WTC11 (cell line): ENCODE measurements at regions not wholly inside any gene's neighbourhood (a gene's known extent, or its start where the extent isn't known, plus 50 kb on each side); places are given as distances from the start of the nearest gene placed in this dataset.

Experiments
- ATAC-seq: fragments of 200-7000 bp; cut with Tn5 transposase; 2 replicates; pipeline ENCODE4 v1.10.0; 2021; ENCODE audit warnings: mild to moderate bottlenecking, moderate library complexity
- CTCF ChIA-PET: fragments of 300-600 bp; sonication (Branson Sonifier 250); formaldehyde crosslinking; loops from one replicate; lab custom pipeline; 2021; ENCODE audit warnings: antibody characterized with exemption; lab: Charles Lee
- POLR2A ChIA-PET: fragments of 350-600 bp; sonication (Branson Sonifier 250); formaldehyde crosslinking; loops from one replicate; lab custom pipeline; 2021; ENCODE audit warnings: antibody characterized with exemption; lab: Charles Lee
- DNase-seq: peaks from one replicate; pipeline ENCODE4 v3.0.0; 2021; ENCODE audit warnings: low spot score
- H3K27ac Mint-ChIP-seq: 2 replicates; pipeline ENCODE4 v1.8.0; 2021; ENCODE audit warnings: mixed read lengths
- H3K27me3 Mint-ChIP-seq: 2 replicates; pipeline ENCODE4 v1.8.0; 2021; ENCODE audit warnings: low read depth, mild to moderate bottlenecking, moderate library complexity, mixed read lengths
- H3K36me3 Mint-ChIP-seq: 2 replicates; pipeline ENCODE4 v1.8.0; 2021; ENCODE audit warnings: mixed read lengths
- H3K4me1 Mint-ChIP-seq: 2 replicates; pipeline ENCODE4 v1.8.0; 2022; ENCODE audit warnings: mixed read lengths
- H3K4me3 Mint-ChIP-seq: 2 replicates; pipeline ENCODE4 v1.8.0; 2021; ENCODE audit warnings: mild to moderate bottlenecking, moderate library complexity, mixed read lengths
- H3K9me3 Mint-ChIP-seq: 2 replicates; pipeline ENCODE4 v1.8.0; 2021; ENCODE audit warnings: mixed read lengths
- CREM ChIP-seq: sonication (generic); formaldehyde crosslinking; IDR thresholded peaks from 2 replicates; pipeline ENCODE4 v1.8.1; 2022; ENCODE audit warnings: mild to moderate bottlenecking, missing genetic modification reagents, moderate library complexity
- FOXK1 ChIP-seq: sonication (generic); formaldehyde crosslinking; IDR thresholded peaks from 2 replicates; pipeline ENCODE4 v1.8.0; 2022; ENCODE audit warnings: mild to moderate bottlenecking, moderate library complexity, missing genetic modification reagents
- GABPB1 ChIP-seq: sonication (generic); formaldehyde crosslinking; IDR thresholded peaks from 2 replicates; pipeline ENCODE4 v1.8.1; 2023; ENCODE audit warnings: mild to moderate bottlenecking, missing genetic modification reagents
- HMGA2 ChIP-seq: fragments of 250-450 bp; sonication (Bioruptor Pico); IDR thresholded peaks from 2 replicates; pipeline ENCODE4 v1.4.0; 2021; ENCODE audit warnings: mild to moderate bottlenecking, moderate library complexity
- MYBL2 ChIP-seq: sonication (generic); formaldehyde crosslinking; IDR thresholded peaks from 2 replicates; pipeline ENCODE4 v1.8.1; 2023; ENCODE audit warnings: mild to moderate bottlenecking, moderate library complexity, missing genetic modification reagents
- NFE2L1 ChIP-seq: sonication (generic); formaldehyde crosslinking; IDR thresholded peaks from 2 replicates; pipeline ENCODE4 v1.8.1; 2023; ENCODE audit warnings: missing genetic modification reagents
- NR3C1 ChIP-seq: sonication (generic); formaldehyde crosslinking; conservative IDR thresholded peaks from 2 replicates; pipeline ENCODE4 v1.8.1; 2023; ENCODE audit warnings: low read depth, mild to moderate bottlenecking, missing genetic modification reagents
- RORB ChIP-seq: fragments of 250-450 bp; sonication (Bioruptor Pico); IDR thresholded peaks from 2 replicates; pipeline ENCODE4 v1.9.0; 2021; ENCODE audit warnings: mild to moderate bottlenecking
- TP53 ChIP-seq: sonication (generic); formaldehyde crosslinking; IDR thresholded peaks from 2 replicates; pipeline ENCODE4 v1.8.1; 2023; ENCODE audit warnings: mild to moderate bottlenecking, missing genetic modification reagents
- ZNF396 ChIP-seq: fragments of 250-450 bp; sonication (Bioruptor Pico); IDR thresholded peaks from 2 replicates; pipeline ENCODE4 v1.8.0; 2021; ENCODE audit warnings: mild to moderate bottlenecking, moderate library complexity, borderline replicate concordance
- TF ChIP-seq, protein P1 (sequence below): sonication (generic); formaldehyde crosslinking; IDR thresholded peaks from 2 replicates; pipeline ENCODE4 v1.8.0; 2022; ENCODE audit warnings: mild to moderate bottlenecking, missing genetic modification reagents
- TF ChIP-seq, protein P2 (sequence below): sonication (generic); formaldehyde crosslinking; IDR thresholded peaks from 2 replicates; pipeline ENCODE4 v1.8.1; 2022; ENCODE audit warnings: missing genetic modification reagents, borderline replicate concordance
- TF ChIP-seq, protein P3 (sequence below): sonication (generic); formaldehyde crosslinking; IDR thresholded peaks from 2 replicates; pipeline ENCODE4 v1.8.0; 2023; ENCODE audit warnings: missing genetic modification reagents, mild to moderate bottlenecking, borderline replicate concordance
- TF ChIP-seq, protein P4 (sequence below): fragments of 250-450 bp; sonication (Bioruptor Pico); IDR thresholded peaks from 2 replicates; pipeline ENCODE4 v1.9.0; 2021; ENCODE audit warnings: moderate library complexity, mild to moderate bottlenecking, inconsistent platforms, borderline replicate concordance
- TF ChIP-seq, protein P5 (sequence below): sonication (generic); formaldehyde crosslinking; IDR thresholded peaks from 2 replicates; pipeline ENCODE4 v1.8.0; 2023; ENCODE audit warnings: mild to moderate bottlenecking, missing genetic modification reagents
- TF ChIP-seq, protein P6 (sequence below): sonication (generic); formaldehyde crosslinking; IDR thresholded peaks from 2 replicates; pipeline ENCODE4 v1.8.0; 2022; ENCODE audit warnings: mild to moderate bottlenecking, missing genetic modification reagents
- TF ChIP-seq, protein P7 (sequence below): fragments of 250-450 bp; sonication (Bioruptor Pico); conservative IDR thresholded peaks from 2 replicates; pipeline ENCODE4 v1.9.0; 2021; ENCODE audit warnings: mild to moderate bottlenecking
- TF ChIP-seq, protein P8 (sequence below): sonication (generic); formaldehyde crosslinking; IDR thresholded peaks from 2 replicates; pipeline ENCODE4 v1.8.1; 2023; ENCODE audit warnings: mild to moderate bottlenecking, moderate library complexity, missing genetic modification reagents

DNA sequence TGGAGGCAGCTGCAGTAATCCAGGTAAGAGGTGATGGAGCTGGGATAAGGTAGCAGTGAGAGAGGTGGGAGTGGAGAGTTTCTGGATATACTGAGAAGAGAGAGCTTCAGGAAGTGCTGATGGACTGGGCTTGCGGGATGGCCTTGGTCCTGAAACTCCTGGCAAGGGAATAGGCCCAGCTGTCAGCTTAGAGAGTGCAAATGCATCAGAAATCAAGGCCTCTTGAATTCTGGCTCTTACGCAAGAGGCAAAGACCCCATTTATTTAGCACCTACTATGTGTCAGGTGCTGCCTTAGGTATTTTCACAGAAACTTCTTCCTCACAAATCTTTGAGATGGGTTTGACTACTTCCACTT is 227.2 kb upstream of the MAP3K1 start (continued):
- TF ChIP-seq, protein P1, sequence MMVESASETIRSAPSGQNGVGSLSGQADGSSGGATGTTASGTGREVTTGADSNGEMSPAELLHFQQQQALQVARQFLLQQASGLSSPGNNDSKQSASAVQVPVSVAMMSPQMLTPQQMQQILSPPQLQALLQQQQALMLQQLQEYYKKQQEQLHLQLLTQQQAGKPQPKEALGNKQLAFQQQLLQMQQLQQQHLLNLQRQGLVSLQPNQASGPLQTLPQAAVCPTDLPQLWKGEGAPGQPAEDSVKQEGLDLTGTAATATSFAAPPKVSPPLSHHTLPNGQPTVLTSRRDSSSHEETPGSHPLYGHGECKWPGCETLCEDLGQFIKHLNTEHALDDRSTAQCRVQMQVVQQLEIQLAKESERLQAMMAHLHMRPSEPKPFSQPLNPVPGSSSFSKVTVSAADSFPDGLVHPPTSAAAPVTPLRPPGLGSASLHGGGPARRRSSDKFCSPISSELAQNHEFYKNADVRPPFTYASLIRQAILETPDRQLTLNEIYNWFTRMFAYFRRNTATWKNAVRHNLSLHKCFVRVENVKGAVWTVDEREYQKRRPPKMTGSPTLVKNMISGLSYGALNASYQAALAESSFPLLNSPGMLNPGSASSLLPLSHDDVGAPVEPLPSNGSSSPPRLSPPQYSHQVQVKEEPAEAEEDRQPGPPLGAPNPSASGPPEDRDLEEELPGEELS (CRISPR knock-in tag) = no peak
- TF ChIP-seq NFE2L1 (CRISPR knock-in tag) = no peak
- TF ChIP-seq, protein P2, sequence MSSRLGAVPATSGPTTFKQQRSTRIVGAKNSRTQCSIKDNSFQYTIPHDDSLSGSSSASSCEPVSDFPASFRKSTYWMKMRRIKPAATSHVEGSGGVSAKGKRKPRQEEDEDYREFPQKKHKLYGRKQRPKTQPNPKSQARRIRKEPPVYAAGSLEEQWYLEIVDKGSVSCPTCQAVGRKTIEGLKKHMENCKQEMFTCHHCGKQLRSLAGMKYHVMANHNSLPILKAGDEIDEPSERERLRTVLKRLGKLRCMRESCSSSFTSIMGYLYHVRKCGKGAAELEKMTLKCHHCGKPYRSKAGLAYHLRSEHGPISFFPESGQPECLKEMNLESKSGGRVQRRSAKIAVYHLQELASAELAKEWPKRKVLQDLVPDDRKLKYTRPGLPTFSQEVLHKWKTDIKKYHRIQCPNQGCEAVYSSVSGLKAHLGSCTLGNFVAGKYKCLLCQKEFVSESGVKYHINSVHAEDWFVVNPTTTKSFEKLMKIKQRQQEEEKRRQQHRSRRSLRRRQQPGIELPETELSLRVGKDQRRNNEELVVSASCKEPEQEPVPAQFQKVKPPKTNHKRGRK = no peak
- no peak for TF ChIP-seq NR3C1 (CRISPR knock-in tag)
- no peak for TF ChIP-seq CREM (CRISPR knock-in tag)
- no peak for TF ChIP-seq FOXK1 (CRISPR knock-in tag)
- TF ChIP-seq, protein P3, sequence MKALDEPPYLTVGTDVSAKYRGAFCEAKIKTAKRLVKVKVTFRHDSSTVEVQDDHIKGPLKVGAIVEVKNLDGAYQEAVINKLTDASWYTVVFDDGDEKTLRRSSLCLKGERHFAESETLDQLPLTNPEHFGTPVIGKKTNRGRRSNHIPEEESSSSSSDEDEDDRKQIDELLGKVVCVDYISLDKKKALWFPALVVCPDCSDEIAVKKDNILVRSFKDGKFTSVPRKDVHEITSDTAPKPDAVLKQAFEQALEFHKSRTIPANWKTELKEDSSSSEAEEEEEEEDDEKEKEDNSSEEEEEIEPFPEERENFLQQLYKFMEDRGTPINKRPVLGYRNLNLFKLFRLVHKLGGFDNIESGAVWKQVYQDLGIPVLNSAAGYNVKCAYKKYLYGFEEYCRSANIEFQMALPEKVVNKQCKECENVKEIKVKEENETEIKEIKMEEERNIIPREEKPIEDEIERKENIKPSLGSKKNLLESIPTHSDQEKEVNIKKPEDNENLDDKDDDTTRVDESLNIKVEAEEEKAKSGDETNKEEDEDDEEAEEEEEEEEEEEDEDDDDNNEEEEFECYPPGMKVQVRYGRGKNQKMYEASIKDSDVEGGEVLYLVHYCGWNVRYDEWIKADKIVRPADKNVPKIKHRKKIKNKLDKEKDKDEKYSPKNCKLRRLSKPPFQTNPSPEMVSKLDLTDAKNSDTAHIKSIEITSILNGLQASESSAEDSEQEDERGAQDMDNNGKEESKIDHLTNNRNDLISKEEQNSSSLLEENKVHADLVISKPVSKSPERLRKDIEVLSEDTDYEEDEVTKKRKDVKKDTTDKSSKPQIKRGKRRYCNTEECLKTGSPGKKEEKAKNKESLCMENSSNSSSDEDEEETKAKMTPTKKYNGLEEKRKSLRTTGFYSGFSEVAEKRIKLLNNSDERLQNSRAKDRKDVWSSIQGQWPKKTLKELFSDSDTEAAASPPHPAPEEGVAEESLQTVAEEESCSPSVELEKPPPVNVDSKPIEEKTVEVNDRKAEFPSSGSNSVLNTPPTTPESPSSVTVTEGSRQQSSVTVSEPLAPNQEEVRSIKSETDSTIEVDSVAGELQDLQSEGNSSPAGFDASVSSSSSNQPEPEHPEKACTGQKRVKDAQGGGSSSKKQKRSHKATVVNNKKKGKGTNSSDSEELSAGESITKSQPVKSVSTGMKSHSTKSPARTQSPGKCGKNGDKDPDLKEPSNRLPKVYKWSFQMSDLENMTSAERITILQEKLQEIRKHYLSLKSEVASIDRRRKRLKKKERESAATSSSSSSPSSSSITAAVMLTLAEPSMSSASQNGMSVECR (CRISPR knock-in tag) = no peak

DNA sequence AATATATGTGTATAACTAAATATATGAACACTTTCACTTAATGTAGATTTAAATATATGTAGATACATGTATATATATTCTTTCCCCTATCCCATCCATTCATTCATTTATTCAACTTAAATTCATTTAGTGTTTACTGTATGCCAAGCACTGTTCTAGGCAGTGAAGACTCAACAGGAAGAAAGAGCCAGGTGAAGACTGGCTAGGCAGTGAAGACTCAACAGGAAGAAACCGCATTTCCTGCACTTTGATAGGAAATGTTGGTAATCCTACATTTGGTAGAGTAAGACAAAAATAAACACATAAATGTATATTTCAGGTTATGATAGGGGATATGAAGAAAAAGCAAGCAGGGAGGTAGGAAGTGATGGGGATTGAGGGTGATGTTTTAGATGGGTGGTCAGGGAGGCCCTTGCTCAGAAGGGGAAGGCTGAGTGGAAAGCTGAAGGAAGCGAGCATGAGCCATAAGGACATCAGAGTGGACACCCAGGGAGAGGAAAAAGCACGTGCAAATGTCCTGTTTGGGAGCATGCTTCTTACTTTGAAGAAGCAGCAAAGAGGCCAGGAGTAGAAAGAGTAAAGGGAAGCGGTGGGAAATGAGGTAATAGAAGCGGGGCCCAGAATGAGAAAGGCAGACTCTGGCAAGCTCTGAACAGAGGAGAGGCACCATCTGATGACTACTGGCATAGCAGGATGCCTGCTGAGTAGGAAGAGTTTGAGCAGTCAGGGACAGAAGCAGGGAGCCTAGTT is 227.8 kb upstream of the MAP3K1 start:
- Mint-ChIP-seq H3K4me1 (peaks cover 7% of the 10 kb centered on the region), H3K36me3 (peaks cover 10% of the 10 kb centered on the region), H3K9me3 (peaks cover 14% of the 10 kb centered on the region), H3K27ac (no peak overlapping the region), H3K4me3 (no peak overlapping the region), H3K27me3 (peaks cover 2% of the 10 kb centered on the region; the same call in 1 of the 2 replicates)
- no peak for ATAC-seq
- ChIA-PET CTCF (no interaction called here), POLR2A (no interaction called here)
- no peak for DNase-seq
- no peak for TF ChIP-seq NFE2L1 (CRISPR knock-in tag)
- no peak for TF ChIP-seq TP53 (CRISPR knock-in tag)
- TF ChIP-seq, protein P4, sequence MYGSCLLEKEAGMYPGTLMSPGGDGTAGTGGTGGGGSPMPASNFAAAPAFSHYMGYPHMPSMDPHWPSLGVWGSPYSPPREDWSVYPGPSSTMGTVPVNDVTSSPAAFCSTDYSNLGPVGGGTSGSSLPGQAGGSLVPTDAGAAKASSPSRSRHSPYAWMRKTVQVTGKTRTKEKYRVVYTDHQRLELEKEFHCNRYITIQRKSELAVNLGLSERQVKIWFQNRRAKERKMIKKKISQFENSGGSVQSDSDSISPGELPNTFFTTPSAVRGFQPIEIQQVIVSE (CRISPR knock-in tag) = no peak
- no peak for TF ChIP-seq MYBL2
- TF ChIP-seq, protein P5, sequence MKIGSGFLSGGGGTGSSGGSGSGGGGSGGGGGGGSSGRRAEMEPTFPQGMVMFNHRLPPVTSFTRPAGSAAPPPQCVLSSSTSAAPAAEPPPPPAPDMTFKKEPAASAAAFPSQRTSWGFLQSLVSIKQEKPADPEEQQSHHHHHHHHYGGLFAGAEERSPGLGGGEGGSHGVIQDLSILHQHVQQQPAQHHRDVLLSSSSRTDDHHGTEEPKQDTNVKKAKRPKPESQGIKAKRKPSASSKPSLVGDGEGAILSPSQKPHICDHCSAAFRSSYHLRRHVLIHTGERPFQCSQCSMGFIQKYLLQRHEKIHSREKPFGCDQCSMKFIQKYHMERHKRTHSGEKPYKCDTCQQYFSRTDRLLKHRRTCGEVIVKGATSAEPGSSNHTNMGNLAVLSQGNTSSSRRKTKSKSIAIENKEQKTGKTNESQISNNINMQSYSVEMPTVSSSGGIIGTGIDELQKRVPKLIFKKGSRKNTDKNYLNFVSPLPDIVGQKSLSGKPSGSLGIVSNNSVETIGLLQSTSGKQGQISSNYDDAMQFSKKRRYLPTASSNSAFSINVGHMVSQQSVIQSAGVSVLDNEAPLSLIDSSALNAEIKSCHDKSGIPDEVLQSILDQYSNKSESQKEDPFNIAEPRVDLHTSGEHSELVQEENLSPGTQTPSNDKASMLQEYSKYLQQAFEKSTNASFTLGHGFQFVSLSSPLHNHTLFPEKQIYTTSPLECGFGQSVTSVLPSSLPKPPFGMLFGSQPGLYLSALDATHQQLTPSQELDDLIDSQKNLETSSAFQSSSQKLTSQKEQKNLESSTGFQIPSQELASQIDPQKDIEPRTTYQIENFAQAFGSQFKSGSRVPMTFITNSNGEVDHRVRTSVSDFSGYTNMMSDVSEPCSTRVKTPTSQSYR (CRISPR knock-in tag) = no peak
- no peak for TF ChIP-seq GABPB1 (CRISPR knock-in tag)
- no peak for TF ChIP-seq HMGA2 (CRISPR knock-in tag)
- no peak for TF ChIP-seq RORB (CRISPR knock-in tag)
- no peak for TF ChIP-seq ZNF396
- TF ChIP-seq, protein P6, sequence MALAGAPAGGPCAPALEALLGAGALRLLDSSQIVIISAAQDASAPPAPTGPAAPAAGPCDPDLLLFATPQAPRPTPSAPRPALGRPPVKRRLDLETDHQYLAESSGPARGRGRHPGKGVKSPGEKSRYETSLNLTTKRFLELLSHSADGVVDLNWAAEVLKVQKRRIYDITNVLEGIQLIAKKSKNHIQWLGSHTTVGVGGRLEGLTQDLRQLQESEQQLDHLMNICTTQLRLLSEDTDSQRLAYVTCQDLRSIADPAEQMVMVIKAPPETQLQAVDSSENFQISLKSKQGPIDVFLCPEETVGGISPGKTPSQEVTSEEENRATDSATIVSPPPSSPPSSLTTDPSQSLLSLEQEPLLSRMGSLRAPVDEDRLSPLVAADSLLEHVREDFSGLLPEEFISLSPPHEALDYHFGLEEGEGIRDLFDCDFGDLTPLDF (CRISPR knock-in tag) = no peak
- TF ChIP-seq, protein P7, sequence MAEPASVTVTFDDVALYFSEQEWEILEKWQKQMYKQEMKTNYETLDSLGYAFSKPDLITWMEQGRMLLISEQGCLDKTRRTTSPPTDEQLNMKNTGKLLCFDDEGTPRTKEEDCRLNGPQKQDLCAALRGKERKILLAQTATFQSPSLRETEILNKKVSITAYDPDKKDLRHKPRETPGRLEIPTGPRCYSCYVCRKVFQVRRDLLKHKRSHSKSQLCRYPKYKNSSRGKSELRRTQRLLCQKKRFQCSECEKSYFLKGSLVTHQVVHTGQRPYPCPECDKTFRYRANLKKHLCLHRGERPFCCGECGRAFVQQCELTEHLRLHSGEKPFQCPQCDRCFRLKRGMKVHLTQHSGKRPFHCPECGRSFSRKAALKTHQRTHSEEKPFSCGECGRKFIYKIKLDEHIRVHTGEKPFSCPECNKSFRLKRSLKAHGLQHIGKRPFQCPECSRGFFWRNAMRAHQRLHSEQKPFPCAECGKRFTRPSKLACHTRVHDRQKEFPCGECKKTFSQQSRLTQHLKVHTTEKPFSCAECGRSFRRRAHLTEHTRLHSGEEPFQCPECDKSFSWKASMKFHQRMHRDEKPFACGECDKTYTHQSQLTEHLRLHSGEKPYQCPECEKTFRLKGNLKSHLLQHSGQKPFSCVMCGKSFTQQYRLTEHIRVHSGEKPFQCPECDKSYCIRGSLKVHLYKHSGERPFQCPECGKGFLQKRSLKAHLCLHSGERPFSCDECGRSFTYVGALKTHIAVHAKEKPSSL (CRISPR knock-in tag) = no peak
- TF ChIP-seq, protein P8, sequence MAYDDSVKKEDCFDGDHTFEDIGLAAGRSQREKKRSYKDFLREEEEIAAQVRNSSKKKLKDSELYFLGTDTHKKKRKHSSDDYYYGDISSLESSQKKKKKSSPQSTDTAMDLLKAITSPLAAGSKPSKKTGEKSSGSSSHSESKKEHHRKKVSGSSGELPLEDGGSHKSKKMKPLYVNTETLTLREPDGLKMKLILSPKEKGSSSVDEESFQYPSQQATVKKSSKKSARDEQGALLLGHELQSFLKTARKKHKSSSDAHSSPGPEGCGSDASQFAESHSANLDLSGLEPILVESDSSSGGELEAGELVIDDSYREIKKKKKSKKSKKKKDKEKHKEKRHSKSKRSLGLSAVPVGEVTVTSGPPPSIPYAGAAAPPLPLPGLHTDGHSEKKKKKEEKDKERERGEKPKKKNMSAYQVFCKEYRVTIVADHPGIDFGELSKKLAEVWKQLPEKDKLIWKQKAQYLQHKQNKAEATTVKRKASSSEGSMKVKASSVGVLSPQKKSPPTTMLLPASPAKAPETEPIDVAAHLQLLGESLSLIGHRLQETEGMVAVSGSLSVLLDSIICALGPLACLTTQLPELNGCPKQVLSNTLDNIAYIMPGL = no peak
